ENCODE measurements at regions not wholly inside any gene's neighbourhood (a gene's known extent, or its start where the extent isn't known, plus 50 kb on each side); places are given as distances from the start of the nearest gene placed in this dataset.

DNA sequence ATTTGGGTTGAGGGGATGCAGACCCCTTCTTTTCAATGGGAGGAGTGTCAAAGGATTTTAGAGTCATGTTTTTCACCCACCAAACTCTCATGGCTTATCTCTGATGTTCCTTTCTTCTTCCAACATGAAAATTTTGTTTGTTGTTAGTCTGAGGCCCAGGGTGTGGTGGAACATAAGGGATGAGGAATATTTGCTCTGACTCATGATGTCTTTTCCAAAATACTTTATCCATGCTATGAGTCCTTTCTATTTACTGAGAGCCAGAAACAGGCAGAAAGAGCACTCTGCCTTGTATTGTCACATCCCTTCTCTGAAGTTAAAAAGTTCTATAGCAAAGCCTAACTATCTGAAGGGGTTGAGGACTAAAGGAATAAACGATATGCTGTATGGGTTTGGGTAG lies 61.6 kb upstream of the GYPA start:
- TF ChIP-seq, protein P1, sequence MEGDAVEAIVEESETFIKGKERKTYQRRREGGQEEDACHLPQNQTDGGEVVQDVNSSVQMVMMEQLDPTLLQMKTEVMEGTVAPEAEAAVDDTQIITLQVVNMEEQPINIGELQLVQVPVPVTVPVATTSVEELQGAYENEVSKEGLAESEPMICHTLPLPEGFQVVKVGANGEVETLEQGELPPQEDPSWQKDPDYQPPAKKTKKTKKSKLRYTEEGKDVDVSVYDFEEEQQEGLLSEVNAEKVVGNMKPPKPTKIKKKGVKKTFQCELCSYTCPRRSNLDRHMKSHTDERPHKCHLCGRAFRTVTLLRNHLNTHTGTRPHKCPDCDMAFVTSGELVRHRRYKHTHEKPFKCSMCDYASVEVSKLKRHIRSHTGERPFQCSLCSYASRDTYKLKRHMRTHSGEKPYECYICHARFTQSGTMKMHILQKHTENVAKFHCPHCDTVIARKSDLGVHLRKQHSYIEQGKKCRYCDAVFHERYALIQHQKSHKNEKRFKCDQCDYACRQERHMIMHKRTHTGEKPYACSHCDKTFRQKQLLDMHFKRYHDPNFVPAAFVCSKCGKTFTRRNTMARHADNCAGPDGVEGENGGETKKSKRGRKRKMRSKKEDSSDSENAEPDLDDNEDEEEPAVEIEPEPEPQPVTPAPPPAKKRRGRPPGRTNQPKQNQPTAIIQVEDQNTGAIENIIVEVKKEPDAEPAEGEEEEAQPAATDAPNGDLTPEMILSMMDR (IDR thresholded peaks at IDR 0.05): no peak
- no peak overlapping the region for H3K4me3 ChIP-seq
- no peak for DNase-seq
- no peaks in the 10 kb centered on the region for H3K36me3 ChIP-seq
- H3K27ac ChIP-seq: no peak overlapping the region
- intact Hi-C loops (cut with DNase I; ENCODE audit: low total_unique reads): no loop called here
- no peaks in the 10 kb centered on the region for H3K27me3 ChIP-seq
- peaks cover 0 to 1% (median 0%) of the 10 kb centered on the region in 3 donors for H3K9me3 ChIP-seq
- H3K4me1 ChIP-seq: no peaks in the 10 kb centered on the region

DNA sequence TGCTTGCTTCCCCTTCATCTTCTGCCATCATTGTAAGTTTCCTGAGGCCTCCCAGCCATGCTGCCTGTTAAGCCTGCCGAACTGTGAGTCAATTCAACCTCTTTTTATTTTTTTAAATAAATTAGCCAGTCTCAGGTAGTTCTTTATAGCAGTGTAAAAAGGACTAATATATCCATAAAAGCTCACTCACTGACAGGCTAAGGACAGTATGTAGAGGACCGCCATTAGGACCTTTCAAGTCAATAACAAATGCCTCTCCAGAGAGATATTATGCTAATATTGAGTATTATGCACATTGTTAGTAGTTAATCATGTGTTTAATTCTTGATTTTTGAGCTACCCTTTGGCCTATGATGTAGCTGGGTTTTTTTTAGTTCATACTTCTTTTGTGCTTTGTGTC lies 62.6 kb upstream of the GYPA start:
- no peak for DNase-seq

DNA sequence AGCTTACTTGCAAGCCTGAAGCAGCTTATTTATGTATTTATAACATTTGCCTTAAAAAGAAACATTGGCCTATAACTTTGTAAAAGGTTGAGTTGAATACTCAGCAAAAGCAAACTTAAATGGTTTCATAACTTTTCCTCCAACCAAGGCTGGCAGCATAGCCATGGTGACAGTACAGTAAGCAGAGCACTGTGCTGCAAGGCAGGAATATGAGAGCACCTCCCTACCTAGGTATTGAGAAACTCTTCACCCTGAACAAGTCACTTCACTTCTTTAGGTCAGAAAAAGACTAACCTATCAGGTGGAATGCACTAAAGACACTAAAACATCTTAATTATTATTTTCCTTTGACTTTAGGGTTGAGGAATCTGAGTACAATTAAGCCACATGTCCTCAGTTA lies 63.9 kb upstream of the GYPA start:
- H3K27me3 ChIP-seq: no peaks in the 10 kb centered on the region
- no peaks in the 10 kb centered on the region for H3K36me3 ChIP-seq
- no peaks in the 10 kb centered on the region for H3K9me3 ChIP-seq
- TF ChIP-seq, protein P1 (IDR thresholded peaks at IDR 0.05): no peak
- H3K27ac ChIP-seq: no peak overlapping the region
- no peak for DNase-seq
- H3K4me3 ChIP-seq: no peak overlapping the region
- intact Hi-C loops (cut with DNase I; ENCODE audit: low total_unique reads): no loop called here
- H3K4me1 ChIP-seq: no peaks in the 10 kb centered on the region

More for the DNA sequence above, 62.6 kb upstream of the GYPA start:
- Histone ChIP-seq H3K36me3 (no peaks in the 10 kb centered on the region), H3K4me1 (no peaks in the 10 kb centered on the region), H3K9me3 (no peaks in the 10 kb centered on the region), H3K27ac (no peak overlapping the region), H3K27me3 (no peaks in the 10 kb centered on the region), H3K4me3 (no peak overlapping the region)
- intact Hi-C loops (cut with DNase I; ENCODE audit: low total_unique reads): no loop called here
- TF ChIP-seq, protein P1 (IDR thresholded peaks at IDR 0.05): no peak

DNA sequence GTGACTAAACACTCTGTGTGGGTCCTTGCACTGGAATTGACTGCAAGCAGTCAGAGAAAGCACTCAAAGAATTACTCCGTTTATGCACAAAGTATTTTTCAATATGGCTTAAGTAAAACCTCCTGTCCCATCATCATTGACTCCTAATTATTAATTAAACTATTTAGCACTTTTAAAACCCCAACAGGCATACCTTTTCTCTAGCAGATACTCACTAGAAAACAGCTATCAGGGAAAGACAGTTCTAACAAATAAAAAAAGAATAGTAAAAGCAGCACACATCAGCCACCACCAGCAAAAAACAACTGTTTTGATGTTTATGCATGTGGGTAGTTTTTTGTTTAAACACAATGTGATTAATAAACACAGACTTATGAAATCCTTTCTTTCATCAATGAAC lies 66.2 kb upstream of the GYPA start:
- TF ChIP-seq, protein P1 (IDR thresholded peaks at IDR 0.05): no peak
- Histone ChIP-seq H3K27ac (no peak overlapping the region), H3K36me3 (no peaks in the 10 kb centered on the region), H3K4me3 (no peak overlapping the region), H3K9me3 (no peaks in the 10 kb centered on the region), H3K27me3 (no peaks in the 10 kb centered on the region), H3K4me1 (no peaks in the 10 kb centered on the region)
- intact Hi-C loops (cut with DNase I; ENCODE audit: low total_unique reads): no loop called here
- DNase-seq: no peak

DNA sequence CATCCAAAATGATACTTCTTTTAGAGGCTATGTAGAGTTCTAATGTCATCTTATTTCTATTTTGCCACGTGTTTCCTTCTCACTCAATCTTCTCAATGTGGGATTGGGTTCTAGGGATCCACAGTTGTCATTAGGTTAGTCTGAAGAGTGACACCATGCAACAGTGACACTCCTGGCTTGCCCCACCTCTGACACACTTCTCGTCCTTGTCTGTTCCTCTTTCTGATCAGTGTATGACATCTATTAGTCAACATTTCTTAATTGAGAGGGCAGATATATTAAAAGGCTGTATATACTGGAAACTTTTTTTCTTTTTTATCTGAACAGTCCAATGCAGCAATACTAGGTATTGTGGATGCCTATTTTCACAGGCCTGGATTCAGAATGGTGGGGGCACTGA lies 67.6 kb upstream of the GYPA start:
- H3K27me3 ChIP-seq: no peaks in the 10 kb centered on the region

More for the DNA sequence above, 67.6 kb upstream of the GYPA start:
- H3K36me3 ChIP-seq: no peaks in the 10 kb centered on the region
- TF ChIP-seq, protein P1 (IDR thresholded peaks at IDR 0.05): no peak
- H3K4me1 ChIP-seq: no peaks in the 10 kb centered on the region
- H3K27ac ChIP-seq: no peak overlapping the region
- no peak overlapping the region for H3K4me3 ChIP-seq
- DNase-seq: no peak
- intact Hi-C loops (cut with DNase I; ENCODE audit: low total_unique reads): no loop called here
- no peaks in the 10 kb centered on the region for H3K9me3 ChIP-seq
